ENCODE measurements at regions not wholly inside any gene's neighbourhood (a gene's known extent, or its start where the extent isn't known, plus 50 kb on each side); places are given as distances from the start of the nearest gene placed in this dataset.

- no peak overlapping the region for H3K27ac ChIP-seq
- intact Hi-C loops (cut with DNase I): no loop called here
- no peak for TF ChIP-seq CTCF (IDR thresholded peaks at IDR 0.05)
- no peak for TF ChIP-seq POLR2A (IDR thresholded peaks at IDR 0.05)
- no peaks in the 10 kb centered on the region for H3K4me1 ChIP-seq
- H3K9me3 ChIP-seq: peaks cover 0 to 23% (median 0%) of the 10 kb centered on the region in 3 donors
- 63 to 80% methylated on average over 4 to 5 of the region's 6 CpGs for WGBS, 2 donors
- no peaks in the 10 kb centered on the region for H3K27me3 ChIP-seq
- DNase-seq: no peak
- H3K4me3 ChIP-seq: no peak overlapping the region
- H3K36me3 ChIP-seq: no peaks in the 10 kb centered on the region
These were observed 1440.2 kb upstream of the ACO1 start for GRCh38 chr9:30944225-30944569.

- DNase-seq: no peak
These were observed 1439.6 kb upstream of the ACO1 start for GRCh38 chr9:30944741-30945280.

GRCh38 chr9:30964332-30964731 lies 1420.1 kb upstream of the ACO1 start:
- Histone ChIP-seq H3K4me3 (no peak overlapping the region), H3K36me3 (no peaks in the 10 kb centered on the region), H3K9me3 (no peaks in the 10 kb centered on the region), H3K4me1 (no peaks in the 10 kb centered on the region), H3K27ac (no peak overlapping the region), H3K27me3 (no peaks in the 10 kb centered on the region)
- intact Hi-C loops (cut with DNase I): no loop called here
- TF ChIP-seq POLR2A (IDR thresholded peaks at IDR 0.05): no peak
- TF ChIP-seq CTCF (IDR thresholded peaks at IDR 0.05): no peak
- no peak for DNase-seq

More at GRCh38 chr9:30944741-30945280, 1439.6 kb upstream of the ACO1 start:
- Histone ChIP-seq H3K9me3 (peaks cover 0 to 23% (median 0%) of the 10 kb centered on the region in 3 donors), H3K4me1 (no peaks in the 10 kb centered on the region), H3K27ac (no peak overlapping the region), H3K27me3 (no peaks in the 10 kb centered on the region), H3K4me3 (no peak overlapping the region), H3K36me3 (no peaks in the 10 kb centered on the region)
- intact Hi-C loops (cut with DNase I): no loop called here
- TF ChIP-seq POLR2A (IDR thresholded peaks at IDR 0.05) (no peak), CTCF (IDR thresholded peaks at IDR 0.05) (no peak)
- WGBS, 2 donors: 74 to 83% methylated on average over 8 of the region's 12 CpGs

GRCh38 chr9:30967476-30967875 lies 1417.0 kb upstream of the ACO1 start:
- no peak for TF ChIP-seq POLR2A (IDR thresholded peaks at IDR 0.05)
- no peak for TF ChIP-seq CTCF (IDR thresholded peaks at IDR 0.05)
- WGBS, 2 donors: 61 to 62% methylated on average over 1 of the region's 1 CpG
- Histone ChIP-seq H3K36me3 (no peaks in the 10 kb centered on the region), H3K27ac (no peak overlapping the region), H3K27me3 (no peaks in the 10 kb centered on the region), H3K9me3 (no peaks in the 10 kb centered on the region), H3K4me1 (no peaks in the 10 kb centered on the region), H3K4me3 (no peak overlapping the region)
- no peak for DNase-seq
- intact Hi-C loops (cut with DNase I): no loop called here

- H3K27me3 ChIP-seq: no peaks in the 10 kb centered on the region
- TF ChIP-seq CTCF (IDR thresholded peaks at IDR 0.05) (no peak), POLR2A (IDR thresholded peaks at IDR 0.05) (no peak)
- no peaks in the 10 kb centered on the region for H3K4me1 ChIP-seq
- DNase-seq: no peak
- H3K36me3 ChIP-seq: no peaks in the 10 kb centered on the region
- intact Hi-C loops (cut with DNase I): no loop called here
- no peak overlapping the region for H3K27ac ChIP-seq
- H3K9me3 ChIP-seq: no peaks in the 10 kb centered on the region
- H3K4me3 ChIP-seq: no peak overlapping the region
- 66 to 67% methylated on average over 2 of the region's 2 CpGs for WGBS, 2 donors
These were observed 1414.3 kb upstream of the ACO1 start for GRCh38 chr9:30970186-30970585.
